HG03575 (cell line): ENCODE measurements at regions not wholly inside any gene's neighbourhood (a gene's known extent, or its start where the extent isn't known, plus 50 kb on each side); places are given as distances from the start of the nearest gene placed in this dataset.

ENCODE experiments used
- ATAC-seq: cut with Tn5 transposase; IDR thresholded peaks from one replicate; pipeline ENCODE4 v1.9.1; 2021; ENCODE audit not compliant: unreplicated experiment, insufficient number of reproducible peaks, low FRiP score; ENCODE audit errors: extremely low read depth

GRCh38 chr18:78733762-78734613 lies 245.6 kb upstream of the SALL3 start:
- no peak for ATAC-seq

- no peak for ATAC-seq
Observed at GRCh38 chr18:78734614-78734945, 245.0 kb upstream of the SALL3 start.

GRCh38 chr18:78735131-78736014 lies 244.2 kb upstream of the SALL3 start:
- ATAC-seq: no peak

- ATAC-seq: no peak
Observed at GRCh38 chr18:78736015-78736690, 243.5 kb upstream of the SALL3 start.

GRCh38 chr18:78737006-78737915 lies 242.4 kb upstream of the SALL3 start:
- ATAC-seq: no peak

- ATAC-seq: no peak
Observed at GRCh38 chr18:78738076-78738690, 241.4 kb upstream of the SALL3 start.

- no peak for ATAC-seq
Observed at GRCh38 chr18:78739115-78739514, 240.5 kb upstream of the SALL3 start.

GRCh38 chr18:78739882-78740677 lies 239.5 kb upstream of the SALL3 start:
- ATAC-seq: no peak

GRCh38 chr18:78740876-78741275 lies 238.7 kb upstream of the SALL3 start:
- ATAC-seq: no peak

GRCh38 chr18:78741381-78742217 lies 238.0 kb upstream of the SALL3 start:
- no peak for ATAC-seq

GRCh38 chr18:78742218-78742745 lies 237.3 kb upstream of the SALL3 start:
- ATAC-seq: no peak

GRCh38 chr18:78743078-78743477 lies 236.5 kb upstream of the SALL3 start:
- ATAC-seq: no peak

- ATAC-seq: no peak
Observed at GRCh38 chr18:78751664-78752063, 228.0 kb upstream of the SALL3 start.

- ATAC-seq: no peak
Observed at GRCh38 chr18:78753240-78753639, 226.4 kb upstream of the SALL3 start.

- no peak for ATAC-seq
Observed at GRCh38 chr18:78754311-78755043, 225.1 kb upstream of the SALL3 start.

GRCh38 chr18:78757014-78757413 lies 222.6 kb upstream of the SALL3 start:
- no peak for ATAC-seq
